ENCODE measurements at regions not wholly inside any gene's neighbourhood (a gene's known extent, or its start where the extent isn't known, plus 50 kb on each side); places are given as distances from the start of the nearest gene placed in this dataset.
"Not testable (repeated sequence)": the region's sequence is repeated elsewhere in the genome, so short reads cannot be mapped to it uniquely, and the experiment has no call there.

DNA sequence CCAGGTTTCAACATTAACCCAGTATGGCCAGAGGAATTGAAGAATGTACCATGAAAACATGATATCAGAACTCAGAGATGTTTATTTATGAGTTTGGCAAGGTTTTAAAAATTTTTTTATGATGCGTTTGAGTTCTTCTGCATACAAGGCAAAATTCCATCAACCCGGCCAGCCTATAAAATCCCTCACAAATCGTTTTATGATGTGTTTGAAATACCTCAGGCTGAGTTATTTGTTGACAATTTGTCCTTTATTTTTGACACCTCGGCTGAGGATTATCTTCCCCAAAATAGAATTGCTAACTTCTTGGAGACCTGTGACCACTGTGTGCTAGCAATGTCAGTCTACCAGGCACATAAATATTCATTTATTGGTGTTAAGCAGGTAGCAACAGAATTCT, 91.9 kb upstream of the SLC24A3 start:
- no peak for DNase-seq

DNA sequence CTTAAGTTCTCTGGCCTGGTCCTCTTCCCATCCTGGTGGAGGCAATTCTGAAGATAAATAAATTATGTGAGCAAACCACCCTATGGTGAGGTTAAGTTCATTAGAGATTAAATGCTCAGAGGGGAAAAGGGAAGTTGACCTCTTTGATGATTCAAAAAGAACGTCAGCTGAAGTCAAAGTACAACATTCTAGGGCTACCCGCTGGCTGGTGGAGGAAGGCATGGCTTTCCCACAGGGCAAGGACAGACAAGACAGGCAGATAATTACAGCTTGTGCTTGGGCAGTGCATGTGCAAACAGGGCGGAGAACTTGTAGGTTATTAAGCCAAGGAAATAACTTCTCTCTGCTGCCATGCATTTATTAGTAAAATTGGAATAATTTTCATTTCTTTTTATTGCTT, 91.0 kb upstream of the SLC24A3 start:
- no peak for DNase-seq

DNA sequence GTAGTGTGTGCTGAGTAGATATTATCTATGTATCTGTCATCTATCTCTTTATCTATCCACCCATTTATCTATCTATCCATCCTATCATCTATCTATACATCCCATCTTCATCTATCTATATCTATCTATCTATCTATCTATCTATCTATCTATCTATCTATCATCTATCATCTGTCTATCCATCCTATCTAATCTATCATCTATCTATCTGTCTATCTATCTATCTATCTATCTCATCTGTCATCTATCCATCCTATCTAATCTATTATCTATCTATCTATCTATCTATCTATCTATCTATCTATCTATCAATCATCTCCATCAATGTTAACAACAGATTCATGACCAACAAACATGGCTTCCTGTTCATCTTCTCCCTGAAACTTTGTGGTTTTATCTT, 90.5 kb upstream of the SLC24A3 start:
- no peak for DNase-seq

DNA sequence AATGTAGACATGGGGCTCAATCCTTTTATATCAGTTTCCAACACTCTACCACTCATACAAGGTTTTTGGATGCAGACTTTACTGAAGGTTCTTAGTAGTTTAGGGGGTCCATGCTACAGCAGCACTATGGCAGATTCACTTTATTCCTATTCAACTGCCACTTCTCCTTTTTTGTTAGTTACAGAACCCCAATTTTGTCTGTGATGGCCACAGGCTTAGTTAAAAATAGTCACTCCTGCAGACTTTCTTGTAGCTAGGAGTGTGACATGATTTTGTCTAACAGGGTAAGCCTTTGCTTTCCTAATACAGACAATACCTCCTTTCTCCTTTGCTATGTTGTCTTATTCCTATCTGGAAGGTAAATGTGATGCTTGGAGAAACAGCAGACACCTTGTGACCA, 90.0 kb upstream of the SLC24A3 start:
- no peak for DNase-seq

DNA sequence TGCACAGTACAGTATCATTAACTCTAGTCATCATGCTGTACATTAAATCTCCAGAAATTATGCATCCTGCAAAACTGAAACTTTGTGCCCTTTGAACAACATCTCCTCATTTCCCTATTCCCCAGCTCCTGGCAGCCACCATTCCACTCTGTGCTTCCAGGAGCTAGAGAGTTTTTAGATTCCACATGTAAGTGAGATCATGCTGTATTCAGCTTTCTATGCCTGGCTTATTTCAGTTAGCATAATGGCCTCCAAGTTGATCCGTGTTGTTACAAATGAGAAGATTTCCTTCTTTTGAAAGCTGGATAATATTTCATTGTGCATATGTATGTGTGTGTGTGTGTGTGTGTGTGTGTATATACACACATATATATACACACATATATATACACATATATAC, 86.9 kb upstream of the SLC24A3 start:
- DNase-seq, result no peak

DNA sequence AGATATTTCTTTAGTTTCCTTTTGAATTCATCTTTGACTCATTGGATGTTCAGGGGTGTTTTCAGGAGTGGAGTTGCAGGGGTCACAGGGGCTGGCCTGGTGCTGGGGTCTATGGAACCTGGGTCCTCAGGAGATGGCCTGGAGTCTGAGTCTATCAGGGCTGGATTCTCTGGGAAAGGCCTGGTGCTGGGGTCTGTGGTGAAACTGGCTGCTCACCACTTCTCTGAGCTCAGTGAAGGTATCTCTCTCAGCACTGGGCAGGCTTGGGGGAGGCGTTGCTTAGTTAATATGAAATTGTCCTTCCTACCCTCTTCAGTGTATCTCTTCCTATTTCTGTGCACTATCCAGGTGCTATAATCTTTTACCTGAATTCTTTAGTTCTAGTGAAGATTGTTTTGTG, 83.1 kb upstream of the SLC24A3 start:
- no peak for DNase-seq

DNA sequence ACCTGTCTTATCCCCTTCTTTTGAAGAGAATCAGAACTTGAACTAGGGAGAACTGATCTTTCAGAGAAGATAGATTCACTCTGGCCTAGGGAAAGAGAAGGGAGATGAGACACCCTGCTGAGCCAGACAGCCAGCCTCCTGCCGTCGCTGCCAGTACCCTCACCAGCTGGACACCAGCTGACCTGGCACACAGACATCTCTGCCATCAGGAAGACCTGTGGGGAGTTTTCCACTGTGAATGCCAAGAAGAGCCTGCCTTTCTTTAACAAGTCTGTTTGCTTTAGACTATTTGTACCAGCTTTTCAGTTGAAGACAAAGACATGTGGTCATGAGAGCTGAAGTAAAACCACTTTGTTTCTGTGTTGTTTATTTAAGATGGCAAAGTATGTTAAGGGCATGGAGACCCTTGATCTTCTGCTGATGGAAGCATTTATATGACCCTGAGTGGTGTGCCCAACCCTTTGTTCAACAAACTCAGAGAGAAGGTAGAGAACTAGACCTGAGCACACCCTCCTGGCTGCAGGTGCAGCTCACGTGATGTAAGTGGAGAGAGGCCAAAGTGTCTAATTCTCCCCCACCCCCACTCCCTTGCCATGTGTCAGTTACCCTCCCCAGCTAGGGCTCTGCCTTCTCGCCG, 82.3 kb upstream of the SLC24A3 start:
- DNase-seq, result no peak

DNA sequence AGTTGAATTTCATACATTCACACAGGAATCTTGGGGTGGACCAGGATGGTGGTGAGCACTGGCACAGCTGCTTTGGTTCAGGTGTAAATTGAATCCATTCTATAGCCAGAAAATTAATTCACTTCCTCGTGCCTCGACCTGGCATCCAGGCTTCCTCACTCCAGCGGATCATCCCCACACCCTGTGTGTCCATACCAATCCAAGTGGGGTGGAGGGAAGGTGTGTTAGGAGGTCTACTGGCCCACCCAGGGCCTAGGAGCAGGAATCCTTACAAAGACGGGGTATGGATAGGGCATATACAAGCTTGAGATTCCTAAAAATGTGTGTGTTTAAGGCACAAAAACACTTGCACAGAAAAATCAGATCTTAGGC, 81.8 kb upstream of the SLC24A3 start:
- no peak for DNase-seq

DNA sequence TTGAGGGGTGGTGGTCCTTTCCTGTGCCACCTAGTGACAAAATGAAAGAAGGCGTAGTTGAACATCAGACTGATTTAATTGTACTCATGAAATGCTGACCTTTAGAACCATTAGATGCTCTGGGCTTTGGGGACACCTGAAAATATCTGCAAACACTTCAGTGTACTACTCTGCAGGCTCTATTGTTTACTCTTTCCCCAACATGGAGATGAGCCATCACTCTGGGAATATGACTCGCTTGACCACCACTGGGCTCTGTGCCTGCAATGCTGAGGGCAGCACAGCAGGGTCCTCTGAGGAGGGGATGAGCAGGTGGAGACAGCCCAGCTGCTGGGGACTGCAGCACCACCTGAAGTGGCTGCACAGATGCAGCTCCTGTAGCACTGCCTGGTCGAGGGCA, 74.8 kb upstream of the SLC24A3 start:
- no peak for DNase-seq

DNA sequence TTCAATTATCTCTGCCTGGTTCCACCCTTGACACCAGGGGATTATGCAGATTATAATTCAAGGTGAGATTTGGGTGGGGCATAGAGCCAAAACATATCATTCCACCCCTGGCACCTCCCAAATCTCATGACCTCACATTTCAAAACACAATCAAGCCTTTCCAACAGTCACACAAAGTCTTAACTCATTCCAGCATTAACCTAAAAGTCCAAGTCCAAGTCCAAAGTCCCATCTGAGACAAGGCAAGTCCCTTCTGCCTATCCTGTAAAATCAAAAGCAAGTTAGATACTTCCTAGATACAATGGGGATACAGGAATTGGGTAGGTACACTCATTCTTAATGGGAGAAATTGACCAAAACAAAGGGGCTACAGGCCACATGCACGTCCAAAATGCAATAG, 73.7 kb upstream of the SLC24A3 start:
- DNase-seq, result no peak

DNA sequence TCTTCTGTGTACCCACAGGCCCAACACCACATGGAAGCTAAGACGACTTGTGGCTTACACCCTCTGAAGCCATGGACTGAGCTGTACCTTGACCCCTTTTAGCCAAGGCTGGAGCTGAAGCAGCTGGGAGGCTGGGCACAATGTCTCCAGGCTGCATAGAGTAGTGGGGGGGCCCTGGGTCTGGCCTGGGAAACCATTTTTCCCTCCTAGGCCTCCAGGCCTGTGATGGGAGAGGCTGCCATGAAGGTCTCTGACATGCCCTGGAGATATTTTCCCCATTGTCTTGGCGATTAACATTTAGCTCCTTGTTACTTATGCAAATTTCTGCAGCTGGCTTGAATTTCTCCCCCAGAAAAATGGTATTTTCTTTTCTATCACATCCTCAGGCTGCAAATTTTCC, 72.9 kb upstream of the SLC24A3 start:
- not testable (repeated sequence) for DNase-seq

DNA sequence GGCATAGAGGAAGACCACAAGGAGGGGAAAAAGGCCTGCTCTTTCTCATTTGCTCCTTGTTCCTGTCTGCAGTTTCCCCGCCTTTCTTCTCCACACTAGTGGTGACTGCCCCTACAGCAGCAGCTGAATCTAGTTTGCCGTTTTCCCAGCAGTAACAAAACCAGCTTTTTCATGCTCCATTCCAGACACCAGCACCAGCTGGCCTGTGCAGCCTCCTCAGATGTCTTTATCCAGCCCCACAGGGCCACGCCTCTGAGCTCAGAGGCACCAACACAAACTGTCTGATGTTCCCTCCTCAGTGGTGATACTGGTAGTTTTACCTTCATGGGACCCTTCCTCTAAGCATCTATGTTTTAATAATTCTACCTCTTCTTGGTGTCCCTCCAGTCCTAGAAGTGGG, 70.4 kb upstream of the SLC24A3 start:
- no peak for DNase-seq

DNA sequence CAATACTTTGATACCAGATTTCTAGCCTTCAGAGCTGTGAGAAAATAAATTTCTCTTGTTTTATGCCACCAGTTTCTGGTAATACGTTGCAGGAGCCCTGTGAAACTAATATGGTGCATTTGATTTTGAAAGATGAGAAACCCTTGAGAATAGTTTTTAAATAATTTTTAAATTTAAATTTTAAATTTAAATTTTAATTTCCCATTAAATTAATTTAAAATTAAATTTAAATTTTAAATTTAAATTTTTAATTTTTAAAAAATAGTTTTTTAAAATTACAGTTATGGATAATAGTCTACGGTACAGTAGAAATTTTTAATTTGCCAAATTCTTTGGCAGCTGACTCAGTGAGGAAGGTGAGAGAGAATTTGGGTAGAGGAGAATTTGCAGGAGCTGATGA, 68.6 kb upstream of the SLC24A3 start:
- no peak for DNase-seq

DNA sequence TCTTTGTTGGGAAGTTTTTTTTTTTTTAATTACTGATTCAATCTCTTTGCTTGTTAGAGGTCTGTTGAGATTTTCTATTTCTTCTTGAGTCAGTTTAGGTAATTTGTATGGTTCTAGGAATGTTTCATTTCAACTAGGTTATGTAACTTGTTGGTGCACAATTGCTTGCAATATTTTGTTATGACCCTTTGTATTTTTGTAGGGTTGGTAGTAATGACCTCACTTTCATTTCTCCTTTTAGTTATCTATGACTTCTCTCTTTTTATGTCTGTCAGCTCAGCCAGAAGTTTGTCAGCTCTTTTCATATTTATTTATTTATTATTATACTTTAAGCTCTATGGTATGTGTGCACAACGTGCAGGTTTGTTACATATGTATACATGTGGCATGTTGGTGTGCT, 51.1 kb upstream of the SLC24A3 start:
- no peak for DNase-seq
